ENCODE measurements at regions not wholly inside any gene's neighbourhood (a gene's known extent, or its start where the extent isn't known, plus 50 kb on each side); places are given as distances from the start of the nearest gene placed in this dataset.

GRCh38 chr2:120886534-120887319 lies 151.1 kb downstream of the GLI2 start:
- no peak overlapping the region for H3K4me3 ChIP-seq (ENCODE audit: low read depth, low read length)
- DNase-seq (ENCODE audit: low read depth), result no peak
- TF ChIP-seq POLR2A (IDR thresholded peaks at IDR 0.05; ENCODE audit: extremely low read depth, insufficient read length) (no peak), MAX (IDR thresholded peaks at IDR 0.05; ENCODE audit: low read depth, low read length) (no peak), CTCF (IDR thresholded peaks at IDR 0.05; ENCODE audit: low read depth, low read length) (no peak), MYC (IDR thresholded peaks at IDR 0.05; ENCODE audit: low read depth, low read length) (no peak)

- no peak overlapping the region for H3K4me3 ChIP-seq (ENCODE audit: low read depth, low read length)
- TF ChIP-seq POLR2A (IDR thresholded peaks at IDR 0.05; ENCODE audit: extremely low read depth, insufficient read length), result no peak
- no peak for TF ChIP-seq MAX (IDR thresholded peaks at IDR 0.05; ENCODE audit: low read depth, low read length)
- no peak for TF ChIP-seq CTCF (IDR thresholded peaks at IDR 0.05; ENCODE audit: low read depth, low read length)
- TF ChIP-seq MYC (IDR thresholded peaks at IDR 0.05; ENCODE audit: low read depth, low read length), result no peak
- DNase-seq (ENCODE audit: low read depth), result no peak
These were observed 151.6 kb downstream of the GLI2 start for GRCh38 chr2:120887320-120887697.

GRCh38 chr2:120887741-120888231 lies 152.1 kb downstream of the GLI2 start:
- no peak overlapping the region for H3K4me3 ChIP-seq (ENCODE audit: low read depth, low read length)
- no peak for TF ChIP-seq CTCF (IDR thresholded peaks at IDR 0.05; ENCODE audit: low read depth, low read length)
- no peak for TF ChIP-seq MYC (IDR thresholded peaks at IDR 0.05; ENCODE audit: low read depth, low read length)
- TF ChIP-seq MAX (IDR thresholded peaks at IDR 0.05; ENCODE audit: low read depth, low read length), result no peak
- no peak for TF ChIP-seq POLR2A (IDR thresholded peaks at IDR 0.05; ENCODE audit: extremely low read depth, insufficient read length)
- no peak for DNase-seq (ENCODE audit: low read depth)

- H3K4me3 ChIP-seq (ENCODE audit: low read depth, low read length), result no peak overlapping the region
- DNase-seq (ENCODE audit: low read depth), result no peak
- TF ChIP-seq CTCF (IDR thresholded peaks at IDR 0.05; ENCODE audit: low read depth, low read length), result no peak
- no peak for TF ChIP-seq MYC (IDR thresholded peaks at IDR 0.05; ENCODE audit: low read depth, low read length)
- TF ChIP-seq MAX (IDR thresholded peaks at IDR 0.05; ENCODE audit: low read depth, low read length), result no peak
- TF ChIP-seq POLR2A (IDR thresholded peaks at IDR 0.05; ENCODE audit: extremely low read depth, insufficient read length), result no peak
These were observed 153.2 kb downstream of the GLI2 start for GRCh38 chr2:120888851-120889250.

- no peak overlapping the region for H3K4me3 ChIP-seq (ENCODE audit: low read depth, low read length)
- no peak for DNase-seq (ENCODE audit: low read depth)
- TF ChIP-seq MAX (IDR thresholded peaks at IDR 0.05; ENCODE audit: low read depth, low read length) (no peak), POLR2A (IDR thresholded peaks at IDR 0.05; ENCODE audit: extremely low read depth, insufficient read length) (no peak), CTCF (IDR thresholded peaks at IDR 0.05; ENCODE audit: low read depth, low read length) (no peak), MYC (IDR thresholded peaks at IDR 0.05; ENCODE audit: low read depth, low read length) (no peak)
These were observed 154.3 kb downstream of the GLI2 start for GRCh38 chr2:120889936-120890335.

Measured in NB4 (cell line).